ENCODE measurements at regions not wholly inside any gene's neighbourhood (a gene's known extent, or its start where the extent isn't known, plus 50 kb on each side); places are given as distances from the start of the nearest gene placed in this dataset.

DNA sequence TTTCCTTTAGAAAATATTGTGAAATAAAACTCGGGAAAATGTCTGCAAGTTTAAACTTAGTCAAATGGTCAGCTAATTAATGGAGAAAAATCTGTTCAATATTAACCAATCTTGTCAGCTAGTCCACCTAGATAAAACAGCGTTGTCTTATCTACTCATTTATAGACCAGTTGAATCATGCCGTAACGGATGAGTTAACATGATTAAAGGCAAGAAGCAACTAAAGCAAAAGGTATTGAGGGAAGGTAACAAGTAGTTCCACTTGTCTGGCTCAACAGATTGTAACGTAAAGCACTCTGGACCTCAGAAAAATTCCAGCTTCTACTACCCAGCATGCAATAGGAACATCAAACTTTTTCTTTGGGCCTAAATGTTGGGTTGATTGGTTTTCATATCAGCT, 958.2 kb downstream of the DIAPH3 start:
- Histone ChIP-seq H3K9me3 (no peaks in the 10 kb centered on the region), H3K27ac (no peak overlapping the region), H3K36me3 (no peaks in the 10 kb centered on the region), H3K27me3 (replicated peaks; ENCODE audit: insufficient read depth) (no peaks in the 10 kb centered on the region), H3K4me1 (replicated peaks) (no peaks in the 10 kb centered on the region), H3K4me3 (no peak overlapping the region)
- WGBS, result 76% methylated on average over 5 of the region's 5 CpGs
- no peak for TF ChIP-seq POLR2A (IDR thresholded peaks at IDR 0.05)
- TF ChIP-seq, protein P1, sequence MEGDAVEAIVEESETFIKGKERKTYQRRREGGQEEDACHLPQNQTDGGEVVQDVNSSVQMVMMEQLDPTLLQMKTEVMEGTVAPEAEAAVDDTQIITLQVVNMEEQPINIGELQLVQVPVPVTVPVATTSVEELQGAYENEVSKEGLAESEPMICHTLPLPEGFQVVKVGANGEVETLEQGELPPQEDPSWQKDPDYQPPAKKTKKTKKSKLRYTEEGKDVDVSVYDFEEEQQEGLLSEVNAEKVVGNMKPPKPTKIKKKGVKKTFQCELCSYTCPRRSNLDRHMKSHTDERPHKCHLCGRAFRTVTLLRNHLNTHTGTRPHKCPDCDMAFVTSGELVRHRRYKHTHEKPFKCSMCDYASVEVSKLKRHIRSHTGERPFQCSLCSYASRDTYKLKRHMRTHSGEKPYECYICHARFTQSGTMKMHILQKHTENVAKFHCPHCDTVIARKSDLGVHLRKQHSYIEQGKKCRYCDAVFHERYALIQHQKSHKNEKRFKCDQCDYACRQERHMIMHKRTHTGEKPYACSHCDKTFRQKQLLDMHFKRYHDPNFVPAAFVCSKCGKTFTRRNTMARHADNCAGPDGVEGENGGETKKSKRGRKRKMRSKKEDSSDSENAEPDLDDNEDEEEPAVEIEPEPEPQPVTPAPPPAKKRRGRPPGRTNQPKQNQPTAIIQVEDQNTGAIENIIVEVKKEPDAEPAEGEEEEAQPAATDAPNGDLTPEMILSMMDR (IDR thresholded peaks at IDR 0.05), result no peak
- TF ChIP-seq POLR2AphosphoS5 (IDR thresholded peaks at IDR 0.05), result no peak
- DNase-seq (ENCODE audit: low spot score), result no peak
- intact Hi-C loops (cut with DNase I), result no loop called here

DNA sequence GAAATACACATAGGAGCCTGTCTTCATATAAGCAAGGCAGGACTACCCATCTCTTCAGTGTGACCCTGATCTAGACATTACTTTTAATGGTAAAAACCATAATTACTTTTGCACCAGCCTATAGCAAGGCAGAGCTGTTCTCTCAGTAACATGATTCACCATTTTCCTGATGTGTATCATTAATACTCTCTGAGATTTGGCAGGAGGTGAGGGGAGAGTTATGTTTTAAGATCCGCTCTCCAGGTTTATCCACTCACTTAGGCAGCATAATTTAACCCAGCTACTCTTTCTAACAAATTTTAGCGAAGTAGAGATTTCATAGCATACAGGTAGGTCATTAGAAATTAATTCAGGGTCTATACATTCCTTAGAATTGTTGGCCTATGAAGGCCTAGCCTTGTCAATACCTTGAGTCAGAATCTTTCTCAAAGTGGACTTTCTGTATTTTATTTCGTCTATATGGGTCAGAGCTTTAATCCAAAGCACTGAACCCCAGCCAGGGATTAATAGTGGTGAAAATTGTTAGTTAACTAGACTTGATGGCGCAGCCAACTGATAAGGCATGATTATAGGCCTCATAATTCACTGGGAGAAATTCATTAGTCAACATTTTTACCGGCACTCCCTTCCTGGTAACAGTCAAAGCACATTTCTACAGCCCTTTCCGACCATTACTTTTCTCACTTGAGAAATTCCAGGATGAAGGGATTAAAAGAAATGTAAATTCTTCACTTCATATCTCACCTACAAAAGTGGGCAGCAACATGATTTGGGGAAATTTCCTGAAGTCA, 955.1 kb downstream of the DIAPH3 start:
- H3K27ac ChIP-seq, result no peak overlapping the region
- intact Hi-C loops (cut with DNase I), result no loop called here
- H3K4me1 ChIP-seq (replicated peaks), result no peaks in the 10 kb centered on the region
- no peaks in the 10 kb centered on the region for H3K27me3 ChIP-seq (replicated peaks; ENCODE audit: insufficient read depth)
- no peaks in the 10 kb centered on the region for H3K9me3 ChIP-seq
- no peak overlapping the region for H3K4me3 ChIP-seq
- H3K36me3 ChIP-seq, result no peaks in the 10 kb centered on the region
- DNase-seq (ENCODE audit: low spot score), result no peak
- 54% methylated on average over 6 of the region's 6 CpGs for whole genome bisulfite sequencing
- TF ChIP-seq, protein P1 (IDR thresholded peaks at IDR 0.05), result no peak
- TF ChIP-seq POLR2AphosphoS5 (IDR thresholded peaks at IDR 0.05) (no peak), POLR2A (IDR thresholded peaks at IDR 0.05) (no peak)

DNA sequence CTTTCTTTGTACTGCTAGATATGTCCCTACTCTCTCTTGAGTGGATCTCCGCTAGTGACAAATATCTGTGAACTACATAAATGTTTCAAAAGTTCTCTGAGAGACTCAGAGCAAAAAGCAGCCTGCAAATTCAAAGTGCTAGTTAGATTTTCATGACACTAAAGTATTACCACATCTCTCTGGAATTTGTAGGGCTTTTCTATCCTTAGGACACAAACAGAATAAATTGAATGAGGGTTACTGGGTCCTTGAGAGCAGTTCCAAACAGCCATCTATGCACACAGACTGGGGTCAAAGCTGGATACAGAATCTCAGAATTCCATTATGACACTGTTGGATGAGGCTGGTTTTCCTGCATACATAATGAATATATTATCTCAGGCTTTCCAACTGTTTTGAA, 953.2 kb downstream of the DIAPH3 start:
- 64% methylated on average over 1 of the region's 1 CpG for WGBS
- Histone ChIP-seq H3K27me3 (replicated peaks; ENCODE audit: insufficient read depth) (no peaks in the 10 kb centered on the region), H3K9me3 (no peaks in the 10 kb centered on the region), H3K27ac (no peak overlapping the region), H3K4me1 (replicated peaks) (no peaks in the 10 kb centered on the region), H3K4me3 (no peak overlapping the region), H3K36me3 (no peaks in the 10 kb centered on the region)
- intact Hi-C loops (cut with DNase I), result no loop called here
- TF ChIP-seq POLR2A (IDR thresholded peaks at IDR 0.05) (no peak), POLR2AphosphoS5 (IDR thresholded peaks at IDR 0.05) (no peak)
- TF ChIP-seq, protein P1 (IDR thresholded peaks at IDR 0.05), result no peak
- no peak for DNase-seq (ENCODE audit: low spot score)

DNA sequence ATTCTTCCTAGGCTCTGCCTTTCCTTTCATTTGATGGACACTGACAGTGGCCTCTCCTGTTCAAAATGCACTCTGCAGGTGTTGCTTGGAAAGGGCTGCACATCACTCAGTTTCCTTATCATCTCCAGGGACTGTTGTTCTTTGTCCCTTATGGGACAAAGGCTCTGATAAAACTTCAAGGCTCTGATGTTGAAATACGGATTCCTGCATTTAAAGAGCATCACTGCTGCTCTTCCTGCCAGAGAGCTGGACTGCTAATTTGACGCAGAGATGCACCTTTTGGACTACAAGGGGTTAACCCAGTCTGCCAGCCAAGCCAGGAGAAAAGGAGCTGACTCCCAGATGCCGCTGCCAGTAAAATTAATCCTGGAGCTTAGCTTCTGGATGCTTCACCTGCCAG, 952.1 kb downstream of the DIAPH3 start:
- intact Hi-C loops (cut with DNase I), result no loop called here
- Histone ChIP-seq H3K4me1 (replicated peaks) (no peaks in the 10 kb centered on the region), H3K4me3 (no peak overlapping the region), H3K27ac (no peak overlapping the region), H3K9me3 (no peaks in the 10 kb centered on the region), H3K36me3 (no peaks in the 10 kb centered on the region), H3K27me3 (replicated peaks; ENCODE audit: insufficient read depth) (no peaks in the 10 kb centered on the region)
- WGBS, result 64% methylated on average over 3 of the region's 3 CpGs
- TF ChIP-seq, protein P1 (IDR thresholded peaks at IDR 0.05), result no peak
- TF ChIP-seq POLR2AphosphoS5 (IDR thresholded peaks at IDR 0.05) (no peak), POLR2A (IDR thresholded peaks at IDR 0.05) (no peak)
- DNase-seq (ENCODE audit: low spot score), result no peak

DNA sequence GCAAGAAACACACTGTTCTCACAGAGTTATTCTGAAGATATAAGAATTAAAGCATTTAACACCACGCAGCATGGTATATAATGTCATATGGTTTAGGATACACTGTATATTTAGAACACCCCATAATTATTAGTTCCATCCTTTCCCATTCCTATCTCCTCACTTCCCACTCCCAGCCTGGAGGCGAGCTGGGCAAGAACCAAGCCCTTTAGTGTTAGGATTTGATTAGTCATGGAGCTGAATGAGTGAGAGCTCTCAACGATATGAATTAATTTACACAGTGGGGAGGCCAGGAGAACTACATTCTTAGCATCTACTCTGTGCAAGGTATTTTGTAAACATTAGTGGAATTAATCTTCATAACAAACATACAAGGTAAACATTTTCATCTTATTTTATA, 934.3 kb downstream of the DIAPH3 start:
- H3K9me3 ChIP-seq, result no peaks in the 10 kb centered on the region
- H3K27me3 ChIP-seq (replicated peaks; ENCODE audit: insufficient read depth), result no peaks in the 10 kb centered on the region
- DNase-seq (ENCODE audit: low spot score), result no peak
- no peaks in the 10 kb centered on the region for H3K4me1 ChIP-seq (replicated peaks)
- no peak overlapping the region for H3K4me3 ChIP-seq
- H3K36me3 ChIP-seq, result no peaks in the 10 kb centered on the region
- 84% methylated on average over 3 of the region's 3 CpGs for WGBS
- TF ChIP-seq POLR2AphosphoS5 (IDR thresholded peaks at IDR 0.05), result no peak
- TF ChIP-seq, protein P1 (IDR thresholded peaks at IDR 0.05), result no peak
- TF ChIP-seq POLR2A (IDR thresholded peaks at IDR 0.05), result no peak
- intact Hi-C loops (cut with DNase I), result no loop called here
- no peak overlapping the region for H3K27ac ChIP-seq

Measured in prostate gland (tissue), 2 donors.